OCI-LY1 (cell line): ENCODE measurements at regions not wholly inside any gene's neighbourhood (a gene's known extent, or its start where the extent isn't known, plus 50 kb on each side); places are given as distances from the start of the nearest gene placed in this dataset.

Experiments
- H2AFZ ChIP-seq: fragments of 200-600 bp; sonication (generic), shearing (Covaris generic); 2 replicates; pipeline ENCODE4 v1.6.0; 2014; ENCODE audit warnings: antibody characterized with exemption, mild to moderate bottlenecking, low read length
- H3F3A ChIP-seq: fragments of 200-600 bp; sonication (generic), shearing (Covaris generic); 2 replicates; pipeline ENCODE4 v1.6.0; 2014; ENCODE audit warnings: mild to moderate bottlenecking, antibody characterized with exemption, low read length, moderate library complexity; ENCODE audit not compliant: insufficient read depth
- H3K27ac ChIP-seq: fragments of 200-600 bp; sonication (generic); 2 replicates; pipeline ENCODE4 v1.5.1; 2014; ENCODE audit warnings: low read length, mixed run types, mild to moderate bottlenecking, low read depth; ENCODE audit not compliant: poor library complexity, severe bottlenecking
- H3K27me3 ChIP-seq: fragments of 200-600 bp; sonication (generic); 2 replicates; pipeline ENCODE4 v1.6.0; 2014; ENCODE audit warnings: antibody characterized with exemption, mild to moderate bottlenecking, low read length, moderate library complexity; ENCODE audit not compliant: insufficient read depth
- H3K36me3 ChIP-seq: fragments of 200-600 bp; sonication (generic); 2 replicates; pipeline ENCODE4 v1.6.1; 2014; ENCODE audit warnings: mild to moderate bottlenecking, antibody characterized with exemption, low read length, moderate library complexity, mixed read lengths; ENCODE audit not compliant: insufficient read depth
- H3K4me1 ChIP-seq: fragments of 200-600 bp; sonication (generic); 2 replicates; pipeline ENCODE4 v1.5.1; 2014; ENCODE audit warnings: mild to moderate bottlenecking, low read length, moderate library complexity; ENCODE audit not compliant: insufficient read depth, severe bottlenecking
- H3K4me2 ChIP-seq: fragments of 200-600 bp; sonication (generic), shearing (Covaris generic); 2 replicates; pipeline ENCODE4 v1.6.1; 2014; ENCODE audit warnings: low read length
- H3K4me3 ChIP-seq: fragments of 200-600 bp; sonication (generic); 2 replicates; pipeline ENCODE4 v1.5.1; 2014; ENCODE audit warnings: low read length, low read depth, mild to moderate bottlenecking, mixed read lengths; ENCODE audit not compliant: poor library complexity, severe bottlenecking
- H3K79me2 ChIP-seq: fragments of 200-600 bp; shearing (Covaris generic); 2 replicates; pipeline ENCODE4 v1.6.1; 2016; ENCODE audit warnings: mixed run types, low read length, mixed read lengths; ENCODE audit not compliant: insufficient read depth
- H3K9ac ChIP-seq: fragments of 200-600 bp; sonication (generic), shearing (Covaris generic); 2 replicates; pipeline ENCODE4 v1.6.1; 2014; ENCODE audit warnings: mild to moderate bottlenecking, low read length, mixed read lengths
- H3K9me2 ChIP-seq: fragments of 200-600 bp; sonication (generic), shearing (Covaris generic); 2 replicates; pipeline ENCODE4 v1.6.1; 2014; ENCODE audit warnings: low read depth, mild to moderate bottlenecking, low read length, mixed read lengths
- H3K9me3 ChIP-seq: fragments of 200-600 bp; shearing (Covaris generic); 2 replicates; pipeline ENCODE4 v1.6.1; 2014; ENCODE audit warnings: low read length, mixed read lengths
- H4K20me1 ChIP-seq: fragments of 200-600 bp; sonication (generic), shearing (Covaris generic); 2 replicates; pipeline ENCODE4 v1.6.0; 2016; ENCODE audit warnings: mild to moderate bottlenecking, low read length; ENCODE audit not compliant: insufficient read depth
- EZH2 ChIP-seq: fragments of 200-600 bp; sonication (generic), shearing (Covaris generic); IDR thresholded peaks from 2 replicates; pipeline ENCODE4 v1.8.0; 2017; ENCODE audit warnings: borderline replicate concordance, mixed run types, mild to moderate bottlenecking, antibody characterized with exemption, low read length, moderate library complexity, mixed read lengths
- TF ChIP-seq, protein P1 (sequence below): fragments of 200-600 bp; sonication (generic), shearing (Covaris generic); IDR thresholded peaks from 2 replicates; pipeline ENCODE4 v1.5.1; 2017; ENCODE audit warnings: mild to moderate bottlenecking, antibody characterized with exemption, low read length, moderate library complexity, mixed read lengths

DNA sequence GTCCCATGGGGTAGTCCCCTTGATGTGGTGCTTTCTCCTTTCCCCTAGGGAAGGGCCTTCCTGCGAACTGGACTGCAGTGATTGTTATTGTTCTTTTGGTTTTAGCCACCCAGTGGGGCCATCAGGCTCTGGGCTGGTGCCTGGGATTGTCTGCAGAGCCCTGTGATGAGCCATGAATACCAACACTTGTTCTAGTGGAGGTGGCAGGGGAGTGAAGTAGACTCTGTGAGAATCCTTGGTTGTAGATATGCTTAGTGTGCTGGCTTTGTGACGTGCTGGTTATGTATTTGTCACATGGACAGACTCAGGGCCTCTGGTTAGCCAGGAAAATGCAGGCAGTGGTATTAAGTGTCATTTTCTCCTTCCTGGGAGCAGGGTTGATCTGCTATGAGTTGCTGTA, 51.8 kb upstream of the NDUFB4 start:
- Histone ChIP-seq H3K4me3 (no peak overlapping the region), H3K9me2 (no peaks in the 10 kb centered on the region), H3K9ac (no peak overlapping the region), H3K9me3 (no peaks in the 10 kb centered on the region), H3K79me2 (no peaks in the 10 kb centered on the region), H3K27me3 (no peaks in the 10 kb centered on the region), H2AFZ (no peak overlapping the region), H3K27ac (no peak overlapping the region), H3K4me1 (no peaks in the 10 kb centered on the region), H4K20me1 (no peaks in the 10 kb centered on the region), H3K36me3 (no peaks in the 10 kb centered on the region), H3K4me2 (no peak overlapping the region), H3F3A (no peaks in the 10 kb centered on the region)
- TF ChIP-seq, protein P1, sequence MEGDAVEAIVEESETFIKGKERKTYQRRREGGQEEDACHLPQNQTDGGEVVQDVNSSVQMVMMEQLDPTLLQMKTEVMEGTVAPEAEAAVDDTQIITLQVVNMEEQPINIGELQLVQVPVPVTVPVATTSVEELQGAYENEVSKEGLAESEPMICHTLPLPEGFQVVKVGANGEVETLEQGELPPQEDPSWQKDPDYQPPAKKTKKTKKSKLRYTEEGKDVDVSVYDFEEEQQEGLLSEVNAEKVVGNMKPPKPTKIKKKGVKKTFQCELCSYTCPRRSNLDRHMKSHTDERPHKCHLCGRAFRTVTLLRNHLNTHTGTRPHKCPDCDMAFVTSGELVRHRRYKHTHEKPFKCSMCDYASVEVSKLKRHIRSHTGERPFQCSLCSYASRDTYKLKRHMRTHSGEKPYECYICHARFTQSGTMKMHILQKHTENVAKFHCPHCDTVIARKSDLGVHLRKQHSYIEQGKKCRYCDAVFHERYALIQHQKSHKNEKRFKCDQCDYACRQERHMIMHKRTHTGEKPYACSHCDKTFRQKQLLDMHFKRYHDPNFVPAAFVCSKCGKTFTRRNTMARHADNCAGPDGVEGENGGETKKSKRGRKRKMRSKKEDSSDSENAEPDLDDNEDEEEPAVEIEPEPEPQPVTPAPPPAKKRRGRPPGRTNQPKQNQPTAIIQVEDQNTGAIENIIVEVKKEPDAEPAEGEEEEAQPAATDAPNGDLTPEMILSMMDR: no peak
- no peak for TF ChIP-seq EZH2

DNA sequence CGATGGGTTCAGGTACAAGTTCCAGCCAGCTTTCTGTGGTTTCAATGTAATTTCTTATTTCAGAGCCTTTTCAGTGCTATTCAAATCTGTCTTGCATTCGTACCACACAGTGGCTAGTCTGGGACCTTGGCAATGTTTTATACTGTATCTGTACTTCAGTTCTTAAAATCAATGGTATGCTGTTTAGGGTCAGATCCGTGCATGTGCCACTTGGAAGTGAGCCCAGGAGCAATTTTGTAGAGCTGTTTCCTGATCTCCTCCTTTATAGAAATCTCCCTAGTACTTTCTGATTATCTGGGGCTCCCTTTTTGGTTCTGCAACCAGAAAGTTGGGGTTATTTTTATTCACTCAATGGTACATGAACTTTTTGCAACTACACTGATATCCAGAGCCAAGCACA, 59.5 kb upstream of the NDUFB4 start:
- H3K27me3 ChIP-seq: no peaks in the 10 kb centered on the region
- no peak overlapping the region for H3K4me2 ChIP-seq
- no peaks in the 10 kb centered on the region for H3K36me3 ChIP-seq
- H3K9me3 ChIP-seq: no peaks in the 10 kb centered on the region
- H3K9ac ChIP-seq: no peak overlapping the region
- no peaks in the 10 kb centered on the region for H3K79me2 ChIP-seq
- H3K4me1 ChIP-seq: no peaks in the 10 kb centered on the region
- H3F3A ChIP-seq: no peaks in the 10 kb centered on the region
- TF ChIP-seq, protein P1: no peak
- TF ChIP-seq EZH2: no peak
- no peaks in the 10 kb centered on the region for H4K20me1 ChIP-seq
- no peak overlapping the region for H3K4me3 ChIP-seq
- no peak overlapping the region for H2AFZ ChIP-seq
- no peaks in the 10 kb centered on the region for H3K9me2 ChIP-seq
- no peak overlapping the region for H3K27ac ChIP-seq

DNA sequence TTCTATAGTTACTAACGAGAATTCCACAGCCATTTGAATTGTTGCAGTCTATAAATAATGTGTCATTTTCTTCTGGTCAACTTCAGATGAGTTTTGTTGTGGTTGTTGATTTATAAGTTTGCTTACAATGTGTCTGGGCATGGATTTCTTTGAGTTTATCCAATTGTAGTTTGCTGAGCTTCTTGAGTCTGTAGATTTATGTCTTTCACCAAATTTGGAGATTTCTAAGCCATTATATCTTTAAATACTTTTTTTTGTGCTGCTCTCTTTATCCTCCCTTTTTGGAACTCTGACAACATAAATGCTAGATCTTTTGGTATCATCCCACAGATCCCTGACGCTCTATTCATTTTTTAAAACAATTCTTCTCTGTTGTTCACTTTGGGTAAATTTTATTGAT, 63.2 kb upstream of the NDUFB4 start:
- Histone ChIP-seq H3K27ac (no peak overlapping the region), H3K4me1 (no peaks in the 10 kb centered on the region), H3K4me2 (no peak overlapping the region), H4K20me1 (no peaks in the 10 kb centered on the region), H3K9me2 (no peaks in the 10 kb centered on the region), H3K36me3 (no peaks in the 10 kb centered on the region), H3K9ac (no peak overlapping the region), H3K9me3 (no peaks in the 10 kb centered on the region), H2AFZ (no peak overlapping the region), H3K4me3 (no peak overlapping the region), H3F3A (no peaks in the 10 kb centered on the region), H3K27me3 (no peaks in the 10 kb centered on the region), H3K79me2 (no peaks in the 10 kb centered on the region)
- TF ChIP-seq, protein P1: no peak
- no peak for TF ChIP-seq EZH2
